HL-60 (cell line): ENCODE measurements at regions not wholly inside any gene's neighbourhood (a gene's known extent, or its start where the extent isn't known, plus 50 kb on each side); places are given as distances from the start of the nearest gene placed in this dataset.

Experiments
- DNase-seq, 2 experiments: peaks; one replicate each; pipeline ENCODE4 v3.0.0-alpha.2; 2010 to 2020; ENCODE audit warnings: low read depth in 1 of 2, low spot score in 1 of 2
- H3K27ac ChIP-seq: fragments of 250-450 bp; sonication (Bioruptor Pico); replicated peaks from 2 replicates; pipeline ENCODE4 v1.5.1; 2020; ENCODE audit warnings: mild to moderate bottlenecking, moderate library complexity
- H3K27me3 ChIP-seq: fragments of 250-450 bp; sonication (Bioruptor Pico); 2 replicates; pipeline ENCODE4 v1.5.1; 2021; ENCODE audit warnings: mild to moderate bottlenecking, moderate library complexity; ENCODE audit not compliant: insufficient read depth, poor library complexity, severe bottlenecking
- H3K4me3 ChIP-seq: replicated peaks from 2 replicates; pipeline ENCODE4 v1.5.1; 2011; ENCODE audit warnings: mild to moderate bottlenecking, control low read depth, low read length; ENCODE audit not compliant: insufficient read depth
- CTCF ChIP-seq: IDR thresholded peaks from one replicate; pipeline ENCODE4 v1.5.1; 2011; ENCODE audit warnings: low read length, control low read depth, inconsistent platforms; ENCODE audit not compliant: insufficient read depth
- GABPA ChIP-seq: IDR thresholded peaks from 2 replicates; pipeline ENCODE4 v1.6.1; 2012; ENCODE audit warnings: low read depth
- POLR2AphosphoS5 ChIP-seq: IDR thresholded peaks from 2 replicates; pipeline ENCODE4 v1.6.1; 2012; ENCODE audit warnings: low read depth
- REST ChIP-seq: IDR thresholded peaks from 2 replicates; pipeline ENCODE4 v1.6.1; 2012; ENCODE audit warnings: low read depth; ENCODE audit not compliant: insufficient replicate concordance
- SPI1 ChIP-seq: IDR thresholded peaks from 2 replicates; pipeline ENCODE4 v1.6.1; 2012; ENCODE audit warnings: low read depth, mild to moderate bottlenecking, borderline replicate concordance

GRCh38 chr7:136618818-136619217 is 249.6 kb upstream of the CHRM2 start:
- Histone ChIP-seq H3K27ac (no peak overlapping the region), H3K4me3 (no peak overlapping the region), H3K27me3 (no peaks in the 10 kb centered on the region)
- no peak for DNase-seq
- no peak for TF ChIP-seq GABPA
- no peak for TF ChIP-seq SPI1
- TF ChIP-seq POLR2AphosphoS5 = no peak
- no peak for TF ChIP-seq CTCF
- no peak for TF ChIP-seq REST

- H3K27me3 ChIP-seq = no peaks in the 10 kb centered on the region
- H3K4me3 ChIP-seq = no peak overlapping the region
- no peak overlapping the region for H3K27ac ChIP-seq
- TF ChIP-seq GABPA (no peak), REST (no peak), CTCF (no peak), POLR2AphosphoS5 (no peak), SPI1 (no peak)
- no peak for DNase-seq
These were observed 251.3 kb upstream of the CHRM2 start for GRCh38 chr7:136617176-136617575.

GRCh38 chr7:136605532-136606329 is 262.7 kb upstream of the CHRM2 start:
- no peak for TF ChIP-seq REST
- TF ChIP-seq SPI1 = no peak
- TF ChIP-seq CTCF = no peak
- TF ChIP-seq GABPA = no peak
- TF ChIP-seq POLR2AphosphoS5 = no peak
- Histone ChIP-seq H3K27ac (no peak overlapping the region), H3K4me3 (no peak overlapping the region), H3K27me3 (no peaks in the 10 kb centered on the region)
- no peak for DNase-seq
